Fibroblast of skin of right biceps (primary cell): ENCODE measurements at regions not wholly inside any gene's neighbourhood (a gene's known extent, or its start where the extent isn't known, plus 50 kb on each side); places are given as distances from the start of the nearest gene placed in this dataset.
"Not testable (repeated sequence)": the region's sequence is repeated elsewhere in the genome, so short reads cannot be mapped to it uniquely, and the experiment has no call there.

ENCODE experiments used
- DNase-seq: peaks from one replicate; pipeline ENCODE4 v3.0.0-alpha.2; 2013

DNA sequence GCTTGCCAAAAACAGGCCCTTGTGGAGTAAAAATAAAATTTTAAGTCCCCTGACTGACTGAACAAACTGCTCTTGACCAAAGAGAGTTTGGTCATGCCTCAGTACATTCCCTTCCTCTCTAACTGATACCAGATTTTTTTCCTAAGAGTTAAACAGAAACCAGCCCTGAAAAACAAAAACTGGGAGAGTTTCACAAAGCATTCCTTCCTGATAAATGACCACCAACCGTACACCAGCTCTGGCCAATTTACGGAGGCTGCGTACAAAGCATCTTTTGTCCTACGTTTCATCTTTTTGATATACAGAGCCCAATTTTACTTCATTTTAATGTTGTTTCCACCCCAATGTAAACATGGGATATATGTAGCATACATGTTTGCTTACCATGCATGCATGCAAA lies 477.4 kb upstream of the HTR1E start:
- DNase-seq, result no peak

DNA sequence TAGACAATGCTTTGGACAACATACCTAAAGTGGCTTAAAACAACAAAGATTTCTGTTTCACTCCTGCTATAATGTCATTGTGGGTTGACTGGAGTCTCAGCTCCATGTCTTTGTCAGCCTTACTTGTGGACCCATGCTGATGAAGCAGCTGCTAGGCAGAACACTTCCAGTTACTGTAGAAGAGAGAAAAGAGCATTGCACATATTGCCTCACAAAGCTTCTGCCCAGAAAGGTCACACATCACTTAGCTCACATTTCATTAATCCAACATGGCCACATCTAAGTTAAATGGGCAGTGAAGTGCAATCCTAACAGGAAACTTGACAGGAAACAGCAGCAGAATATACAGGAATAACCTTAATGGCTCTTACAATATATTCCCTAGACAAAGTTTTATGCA lies 480.5 kb upstream of the HTR1E start:
- no peak for DNase-seq

DNA sequence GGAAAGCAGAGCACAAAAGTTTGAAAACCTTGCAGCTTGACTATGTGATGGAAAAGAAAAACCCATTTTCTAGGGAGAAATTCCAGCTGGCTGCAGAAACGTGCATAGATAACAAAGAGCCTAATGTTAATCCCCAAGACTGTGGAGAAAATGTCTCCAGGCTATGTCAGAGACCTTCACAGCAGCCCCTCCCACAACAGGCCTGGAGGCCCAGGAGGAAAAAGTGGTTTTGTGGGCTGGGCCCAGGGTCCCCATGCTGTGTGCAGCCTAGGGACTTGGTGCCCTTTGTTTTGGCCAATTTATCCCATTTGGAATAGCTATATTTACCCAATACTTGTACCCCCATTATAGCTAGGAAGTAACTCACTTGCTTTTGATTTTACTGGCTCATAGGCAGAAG lies 484.1 kb upstream of the HTR1E start:
- no peak for DNase-seq

DNA sequence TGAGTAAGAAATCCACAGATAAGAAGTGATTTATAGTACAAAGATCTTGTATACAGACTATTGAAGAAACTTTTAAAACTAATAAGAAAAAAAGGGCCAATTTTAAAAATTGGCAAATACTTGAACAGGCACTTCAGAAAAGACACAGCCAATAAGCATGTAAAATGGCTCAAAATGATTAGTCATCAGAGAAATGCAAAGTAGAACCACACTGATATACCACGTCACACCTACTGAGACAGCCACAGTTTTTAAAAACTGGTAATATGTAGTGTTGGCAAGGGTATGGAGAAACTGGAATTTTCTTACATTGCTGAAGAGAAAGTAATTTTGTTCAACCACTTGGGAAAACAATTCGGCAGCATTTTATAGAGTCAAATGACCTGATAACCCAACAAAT lies 488.9 kb upstream of the HTR1E start:
- no peak for DNase-seq

DNA sequence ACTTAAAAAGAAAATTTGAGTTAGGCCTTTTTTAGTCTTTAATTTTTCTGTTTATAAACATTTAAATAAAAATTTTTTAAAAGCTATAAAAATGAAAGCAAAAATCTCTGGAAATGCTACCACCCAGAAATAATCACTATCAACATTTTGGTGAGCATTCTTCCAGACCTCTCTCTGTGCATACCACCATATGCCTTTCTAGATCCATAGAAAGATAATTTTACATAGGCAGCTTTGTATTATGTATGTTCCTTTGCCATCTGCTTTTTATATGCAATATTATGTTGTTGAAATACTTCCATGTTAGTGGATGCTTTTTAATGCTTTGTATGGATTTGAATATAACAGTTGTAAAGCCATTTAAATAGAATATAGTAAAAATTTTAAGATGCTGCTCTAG lies 496.7 kb upstream of the HTR1E start:
- DNase-seq, result no peak

DNA sequence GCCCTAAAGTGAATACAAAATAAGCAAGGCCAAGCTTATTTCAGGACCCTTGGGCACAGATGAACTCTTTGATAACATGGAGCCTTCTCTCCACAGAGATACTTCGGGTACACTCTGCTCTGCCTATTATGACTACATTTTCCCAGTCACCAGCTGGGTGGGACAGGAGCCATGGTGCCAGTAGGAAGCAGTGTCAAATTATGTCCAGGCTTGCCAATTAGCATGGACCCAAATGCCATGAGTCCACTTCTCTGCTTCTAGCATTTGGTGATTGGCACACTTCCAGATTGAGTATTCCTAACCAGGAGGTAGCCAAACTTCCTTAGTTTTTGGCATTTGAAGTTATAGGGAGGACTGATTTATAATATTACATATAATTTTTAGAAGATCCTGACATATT lies 513.8 kb upstream of the HTR1E start:
- DNase-seq, result no peak

DNA sequence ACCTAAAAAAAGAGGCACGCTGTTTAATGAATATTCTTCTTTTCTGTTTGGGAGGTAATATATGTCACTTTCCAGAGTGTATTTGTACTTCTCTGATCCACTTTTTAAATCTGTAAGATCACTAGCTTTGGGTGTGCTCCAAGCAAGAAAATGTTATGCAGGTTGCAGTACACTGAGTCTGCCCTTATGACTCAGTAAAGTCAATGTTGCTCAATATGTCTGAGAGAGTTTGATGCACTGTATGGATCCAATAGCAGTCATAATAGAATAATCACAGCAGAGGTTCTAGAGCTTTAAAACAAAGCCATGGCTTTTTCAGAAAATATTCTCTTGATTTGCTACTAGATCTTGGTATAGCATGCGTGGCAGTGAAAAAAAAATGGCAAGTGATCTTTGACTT lies 525.3 kb upstream of the HTR1E start:
- DNase-seq, result no peak

DNA sequence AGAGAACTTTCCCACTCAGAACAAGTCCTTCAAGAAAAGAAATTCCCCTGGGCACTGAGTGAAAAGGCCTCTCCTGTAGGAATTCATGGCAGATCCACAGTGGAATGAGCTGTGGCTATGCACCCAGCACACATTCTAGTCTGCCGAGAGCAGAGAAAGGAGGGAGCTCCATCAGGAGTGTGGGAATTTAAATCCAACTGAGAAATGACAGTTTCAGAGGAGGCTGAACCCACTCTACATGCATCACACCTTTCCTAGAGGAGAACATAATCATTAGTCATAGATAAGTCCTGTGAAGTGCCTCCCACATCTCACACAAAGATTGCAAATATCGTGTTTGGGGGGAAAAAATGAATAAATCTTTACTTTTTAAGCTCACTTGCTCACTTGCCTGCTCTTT lies 530.2 kb upstream of the HTR1E start:
- no peak for DNase-seq

DNA sequence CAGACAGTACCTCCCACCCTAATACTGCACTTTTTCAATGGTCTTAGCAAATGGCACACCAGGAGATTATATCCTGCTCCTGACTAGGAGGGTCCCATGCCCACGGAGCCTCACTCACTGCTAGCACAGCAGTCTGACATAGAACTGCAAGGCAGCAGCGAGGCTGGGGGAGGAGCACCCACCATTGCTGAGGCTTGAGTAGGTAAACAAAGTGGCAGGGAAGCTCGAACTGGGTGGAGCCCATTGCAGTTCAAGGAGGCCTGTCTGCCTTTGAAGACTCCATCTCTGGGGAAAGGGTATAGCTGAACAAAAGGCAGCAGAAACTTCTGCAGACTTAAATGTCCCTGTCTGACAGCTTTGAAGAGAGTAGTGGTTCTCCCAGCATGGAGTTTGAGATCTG lies 544.5 kb upstream of the HTR1E start:
- DNase-seq, result not testable (repeated sequence)

DNA sequence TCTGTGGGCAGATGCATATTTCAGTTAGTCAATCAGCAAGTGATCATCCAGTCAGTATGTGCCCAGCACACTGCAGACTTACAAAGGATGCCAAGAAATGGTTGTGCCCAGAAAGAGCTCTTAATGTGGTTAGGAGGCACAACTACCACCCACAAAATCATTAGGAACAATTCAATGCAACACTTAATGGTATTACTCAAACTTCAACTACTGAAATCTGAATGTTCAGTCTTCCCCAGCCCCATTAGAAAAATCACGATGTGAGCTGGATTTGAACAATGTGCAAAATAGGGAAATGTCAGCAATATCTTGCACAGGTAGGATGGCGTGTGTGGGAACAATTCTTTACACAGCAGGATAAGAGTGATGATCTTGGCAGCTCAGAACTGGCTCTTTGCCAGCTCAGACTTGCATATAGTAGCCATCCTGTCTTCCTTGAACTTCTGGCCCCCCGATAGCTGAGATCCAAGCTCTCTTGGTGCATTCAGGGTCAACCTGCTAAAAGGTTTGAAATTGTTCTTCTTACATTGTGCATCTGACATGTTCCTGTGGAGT lies 556.7 kb upstream of the HTR1E start:
- no peak for DNase-seq

DNA sequence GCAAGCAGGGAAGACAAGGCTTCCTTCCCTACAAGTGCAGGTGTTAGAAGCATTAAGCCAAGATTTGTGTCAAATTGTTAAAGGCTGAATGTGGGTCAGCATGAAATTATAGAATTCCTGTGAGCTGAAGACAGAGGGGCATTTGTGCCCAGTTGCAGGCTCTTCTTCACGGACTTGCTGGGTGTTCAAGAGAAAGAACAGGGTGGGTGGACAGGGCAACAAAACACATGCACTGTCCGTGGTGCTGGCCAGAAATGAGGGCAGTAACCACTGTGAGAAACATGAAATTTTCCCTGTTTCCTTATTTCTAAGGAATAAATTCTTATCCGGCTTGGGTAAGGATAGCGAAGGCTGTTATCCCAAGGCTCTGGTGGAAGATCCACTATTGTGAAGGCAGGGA lies 579.5 kb upstream of the HTR1E start:
- DNase-seq, result no peak

DNA sequence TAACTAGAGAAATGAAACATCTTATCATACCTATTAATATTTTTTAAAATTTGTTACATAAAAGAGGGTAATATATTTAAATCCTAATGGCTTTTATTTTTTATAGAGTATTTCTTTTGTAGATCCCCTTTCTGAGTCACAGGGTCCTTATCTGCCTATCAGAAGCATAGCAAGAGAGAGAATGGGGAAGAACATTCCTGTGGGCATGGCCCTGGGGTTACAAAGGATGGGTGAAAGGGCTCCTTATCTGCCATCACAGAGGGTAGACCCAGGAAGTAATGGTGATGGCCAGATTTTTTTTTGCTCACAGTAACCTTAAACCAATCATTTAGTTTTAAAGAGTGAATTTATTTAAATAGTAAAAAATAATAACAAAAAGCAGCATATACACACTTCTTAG lies 582.1 kb upstream of the HTR1E start:
- DNase-seq, result no peak

DNA sequence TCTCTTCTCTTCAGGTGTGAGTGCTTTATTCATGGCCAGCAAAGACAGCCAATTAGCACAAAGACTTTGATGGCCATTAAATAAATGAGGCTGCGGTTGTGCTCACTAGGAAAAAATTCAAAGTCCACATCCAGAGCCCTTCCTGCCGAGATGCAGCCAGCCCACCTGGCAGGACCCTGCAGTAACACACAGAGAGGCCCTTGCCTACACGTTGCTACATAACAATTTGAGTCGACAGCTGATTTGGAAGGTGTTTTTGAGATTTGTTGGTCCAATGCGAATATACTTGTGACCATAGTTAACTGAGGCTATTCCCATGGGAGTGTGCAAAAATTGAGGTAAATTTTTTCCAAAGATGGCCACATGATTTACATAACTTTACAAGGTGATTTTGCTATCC lies 605.4 kb upstream of the HTR1E start:
- DNase-seq, result no peak

DNA sequence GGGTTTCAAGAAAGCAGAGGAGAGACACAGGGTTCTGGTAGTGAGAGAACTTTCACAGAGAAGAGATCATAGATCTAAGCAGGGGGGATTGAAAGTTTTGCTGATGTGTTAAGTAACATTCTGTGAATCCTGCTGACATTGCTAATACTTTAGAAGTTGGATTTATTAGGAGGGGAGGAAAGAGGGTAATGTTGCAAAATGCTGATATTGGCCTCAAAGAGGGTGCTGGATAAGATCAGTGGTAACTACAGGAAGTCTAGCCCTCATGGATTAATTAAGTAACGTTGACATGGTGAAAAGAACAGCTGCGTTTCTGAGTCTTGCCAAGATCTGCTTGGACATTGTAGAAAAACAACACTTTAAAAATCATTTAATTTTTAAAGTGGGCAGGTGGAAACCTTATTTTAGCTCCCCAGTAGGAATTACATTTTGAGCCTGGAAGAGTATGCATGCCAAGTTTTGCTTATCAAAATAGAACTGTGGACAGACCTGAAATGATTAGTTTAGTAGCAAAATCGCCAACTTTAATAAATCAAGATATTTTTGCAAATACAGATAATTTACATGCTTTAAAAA lies 606.0 kb upstream of the HTR1E start:
- no peak for DNase-seq

DNA sequence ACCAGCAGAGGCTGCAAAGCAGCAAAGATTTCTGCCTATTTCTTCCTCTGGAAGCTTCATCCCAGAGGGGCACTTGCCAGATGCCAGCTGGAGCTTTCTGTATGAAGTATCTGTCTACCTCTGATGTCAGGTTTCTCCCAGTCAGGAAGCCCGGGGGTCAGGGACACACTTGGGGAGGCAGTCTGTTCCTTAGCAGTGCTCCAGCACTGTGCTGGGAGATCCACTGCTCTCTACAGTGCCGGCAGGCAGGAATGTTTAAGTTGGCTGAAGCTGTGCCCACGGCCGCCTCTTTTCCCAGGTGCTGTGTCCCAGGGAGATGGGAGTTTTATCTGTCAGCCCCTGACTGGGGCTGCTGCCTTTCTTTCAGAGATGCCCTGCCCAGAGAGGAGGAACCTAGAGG lies 631.1 kb upstream of the HTR1E start:
- DNase-seq, result no peak

DNA sequence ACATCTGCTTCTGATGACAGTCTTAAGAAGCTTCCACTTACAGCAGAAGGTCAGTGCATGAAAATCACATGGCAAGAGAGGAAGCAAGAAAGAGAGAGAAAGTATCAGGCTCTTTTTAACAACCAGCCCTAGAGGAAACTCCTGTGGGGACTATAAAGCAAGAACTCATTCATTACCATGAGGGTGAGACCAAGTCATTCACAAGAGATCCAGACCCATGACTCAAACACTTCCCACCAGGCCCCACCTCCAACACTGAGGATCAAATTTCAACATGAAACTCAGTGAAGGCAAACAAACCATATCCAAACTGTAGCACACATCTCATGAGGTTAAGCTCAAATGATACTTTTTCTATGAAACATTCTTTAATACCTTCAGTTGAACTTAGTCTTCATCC lies 643.2 kb upstream of the SYNCRIP start:
- DNase-seq, result no peak

DNA sequence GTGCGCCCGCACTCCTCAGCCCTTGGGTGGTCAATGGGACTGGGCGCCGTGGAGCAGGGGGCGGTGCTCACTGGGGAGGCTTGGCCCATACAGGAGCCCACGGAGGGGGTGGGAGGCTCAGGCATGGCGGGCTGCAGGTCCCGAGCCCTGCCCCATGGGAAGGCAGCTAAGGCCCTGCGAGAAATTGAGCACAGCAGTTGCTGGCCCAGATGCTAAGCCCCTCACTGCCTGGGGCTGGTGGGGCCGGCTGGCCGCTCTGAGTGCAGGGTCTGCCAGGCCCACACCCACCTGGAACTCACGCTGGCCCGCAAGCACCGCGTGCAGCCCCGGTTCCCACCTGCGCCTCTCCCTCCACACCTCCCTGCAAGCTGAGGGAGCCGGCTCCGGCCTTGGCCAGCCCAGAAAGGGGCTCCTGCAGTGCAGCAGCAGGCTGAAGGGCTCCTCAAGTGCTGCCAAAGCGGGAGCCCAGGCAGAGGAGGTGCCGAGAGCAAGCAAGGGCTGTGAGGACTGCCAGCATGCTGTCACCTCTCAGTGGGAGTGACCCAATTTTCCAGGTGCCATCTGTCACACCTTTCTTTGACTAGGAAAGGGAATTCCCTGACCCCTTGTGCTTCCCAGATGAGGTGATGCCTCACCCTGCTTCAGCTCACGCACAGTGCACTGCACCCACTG lies 642.3 kb upstream of the SYNCRIP start:
- DNase-seq, result not testable (repeated sequence)

DNA sequence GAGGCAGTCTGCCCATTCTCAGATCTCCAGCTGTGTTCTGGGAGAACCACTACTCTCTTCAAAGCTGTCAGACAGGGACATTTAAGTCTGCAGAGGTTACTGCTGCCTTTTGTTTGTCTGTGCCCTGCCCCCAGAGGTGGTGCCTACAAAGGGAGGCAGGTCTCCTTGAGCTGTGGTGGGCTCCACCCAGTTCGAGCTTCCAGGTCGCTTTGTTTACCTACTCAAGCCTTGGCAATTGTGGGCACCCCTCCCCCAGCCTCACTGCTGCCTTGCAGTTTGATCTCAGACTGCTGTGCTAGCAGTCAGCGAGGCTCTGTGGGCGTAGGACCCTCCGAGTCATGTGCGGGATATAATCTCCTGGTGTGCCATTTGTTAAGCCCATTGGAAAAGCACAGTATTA lies 640.9 kb upstream of the SYNCRIP start:
- DNase-seq, result not testable (repeated sequence)

DNA sequence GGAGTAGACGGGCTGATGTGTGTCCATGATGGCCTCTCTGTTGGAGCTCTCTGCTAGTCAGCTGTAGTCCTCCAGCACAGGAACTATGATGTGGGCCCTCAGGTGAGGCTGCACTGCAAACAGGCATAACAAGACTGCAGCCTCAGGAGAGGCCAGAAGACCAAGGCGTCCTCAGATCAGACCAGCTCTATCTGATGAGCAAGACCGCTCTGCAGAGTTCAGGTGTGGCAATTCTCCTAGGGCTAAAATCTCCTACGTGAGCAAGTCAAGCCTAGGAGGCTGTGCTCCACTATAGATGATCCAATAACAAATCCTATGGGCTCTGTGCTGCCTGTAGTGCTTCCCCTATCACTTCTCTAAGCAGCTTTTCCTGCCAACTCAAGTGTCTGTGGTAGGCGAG lies 633.4 kb upstream of the SYNCRIP start:
- DNase-seq, result no peak

DNA sequence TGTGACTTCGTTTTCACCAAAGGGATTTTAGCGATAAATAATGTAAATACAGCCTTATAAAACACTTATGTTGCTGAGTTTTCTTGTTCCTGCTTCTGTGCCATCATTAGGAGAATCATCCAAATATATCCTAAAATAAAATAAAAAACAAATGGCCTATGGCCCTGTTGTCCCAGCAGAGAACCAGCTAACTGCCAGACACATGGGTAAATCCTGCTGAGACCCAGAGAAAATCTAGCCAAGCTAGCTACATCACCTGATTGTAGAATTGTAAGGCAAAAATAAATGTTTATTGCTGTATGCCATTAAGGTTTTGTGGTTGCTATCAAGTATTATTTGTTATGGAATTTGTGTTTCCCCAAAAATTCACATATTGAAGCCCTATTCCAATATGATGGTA lies 631.2 kb upstream of the SYNCRIP start:
- DNase-seq, result no peak

DNA sequence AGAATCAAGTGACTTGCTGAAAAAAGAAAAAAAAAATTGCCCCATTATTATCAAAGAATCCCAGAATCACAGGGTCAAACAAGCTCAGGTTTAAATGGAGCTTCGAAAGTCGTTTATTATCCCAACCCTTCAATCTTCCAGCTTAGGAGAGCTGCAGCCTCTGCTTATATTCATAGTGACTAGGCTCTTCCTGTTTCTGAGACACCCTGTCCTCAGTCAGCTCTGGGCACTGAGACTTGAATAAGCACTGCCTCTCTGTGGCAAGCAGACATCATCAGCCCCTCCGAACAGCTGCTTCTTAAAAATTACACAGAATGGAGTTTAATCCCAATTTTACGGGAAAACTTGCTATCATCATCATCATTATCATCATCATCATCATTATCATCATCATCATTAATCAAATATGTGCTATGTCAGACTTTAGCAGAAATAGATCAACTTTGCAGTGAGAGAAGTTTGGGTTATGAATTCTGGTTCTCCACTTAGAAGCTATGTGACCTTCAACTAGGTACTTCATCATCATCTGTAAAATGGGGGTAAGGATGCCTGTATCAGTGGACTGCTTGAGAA lies 614.0 kb upstream of the SYNCRIP start:
- DNase-seq, result no peak

DNA sequence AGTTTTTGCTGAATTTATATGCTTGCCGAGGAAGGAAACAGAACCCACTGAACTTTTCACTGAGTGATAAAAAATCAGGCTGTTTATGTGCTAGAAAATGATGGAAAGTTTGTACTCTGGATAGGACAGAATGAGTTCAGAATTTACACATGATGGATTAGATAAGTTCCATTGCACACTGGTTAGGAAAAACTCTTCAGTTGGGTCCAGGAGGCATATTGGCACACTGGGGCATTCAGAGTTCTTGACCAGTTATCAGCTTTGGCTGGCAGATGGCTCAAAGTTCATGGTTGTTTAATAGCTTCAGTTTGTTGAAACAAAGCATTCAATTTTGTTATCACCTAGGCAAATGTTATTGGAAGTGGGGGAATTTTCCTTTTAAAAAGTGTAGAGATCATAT lies 613.3 kb upstream of the SYNCRIP start:
- DNase-seq, result no peak

DNA sequence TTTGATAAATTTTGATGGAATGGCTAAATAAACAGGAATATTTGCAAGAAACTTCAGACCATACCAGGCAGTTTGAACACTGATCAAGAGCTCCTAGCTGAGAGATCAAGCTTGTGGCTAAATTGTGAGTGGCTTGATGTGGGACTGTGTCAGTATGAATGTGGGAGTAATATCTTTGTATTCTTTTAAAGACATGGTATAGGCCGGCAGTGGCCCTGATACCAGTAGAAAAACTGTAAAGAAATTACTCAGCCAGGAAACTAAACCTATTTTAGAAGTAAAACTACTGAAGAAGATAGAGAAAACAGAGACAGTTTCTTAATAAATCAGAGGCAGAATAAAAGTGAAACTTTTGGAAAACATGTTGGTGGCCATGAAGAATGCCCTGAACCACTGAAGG lies 608.4 kb upstream of the SYNCRIP start:
- no peak for DNase-seq

DNA sequence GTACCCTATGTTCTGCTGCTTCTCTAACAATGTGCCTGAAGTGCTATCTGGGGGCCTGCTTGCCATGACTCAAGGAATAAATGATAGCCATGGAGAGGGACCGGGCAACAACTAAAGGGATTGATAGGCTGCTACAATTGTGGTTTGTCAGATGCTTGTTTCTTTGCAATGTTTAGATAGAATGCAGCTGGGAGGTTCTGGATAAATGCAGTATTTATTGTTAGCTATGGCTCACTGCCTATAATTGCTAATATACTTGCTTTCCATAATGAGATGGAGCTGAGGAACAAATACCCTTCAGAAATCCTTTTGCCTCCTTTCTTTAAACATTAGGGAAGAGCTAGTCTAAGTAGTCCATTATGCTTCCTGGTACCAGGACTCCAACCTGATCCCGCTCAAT lies 575.2 kb upstream of the SYNCRIP start:
- DNase-seq, result no peak

DNA sequence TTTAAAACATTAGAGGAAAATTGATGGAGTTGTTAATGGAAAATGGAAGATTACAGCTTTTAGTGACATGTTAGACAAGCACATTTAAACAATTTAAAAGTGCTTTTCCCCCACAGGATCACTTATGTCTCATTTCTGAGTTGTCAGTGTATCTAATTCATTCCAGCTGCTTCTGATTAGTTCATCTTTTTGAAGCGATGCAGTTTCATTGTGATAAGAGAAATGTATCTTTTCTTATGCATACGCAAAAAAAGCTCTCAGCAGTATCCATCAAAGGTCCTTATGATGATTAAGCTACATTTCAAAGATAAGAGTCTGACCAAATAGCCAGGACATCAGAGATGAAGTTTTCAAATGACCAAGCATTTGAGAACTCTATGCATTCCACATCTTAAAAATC lies 572.6 kb upstream of the SYNCRIP start:
- DNase-seq, result no peak
